GM21619 (cell line): ENCODE measurements at regions not wholly inside any gene's neighbourhood (a gene's known extent, or its start where the extent isn't known, plus 50 kb on each side); places are given as distances from the start of the nearest gene placed in this dataset.
"Not testable (repeated sequence)": the region's sequence is repeated elsewhere in the genome, so short reads cannot be mapped to it uniquely, and the experiment has no call there.

Experiments
- ATAC-seq: cut with Tn5 transposase; IDR thresholded peaks from one replicate; pipeline ENCODE4 v1.9.1; 2021; ENCODE audit not compliant: unreplicated experiment

DNA sequence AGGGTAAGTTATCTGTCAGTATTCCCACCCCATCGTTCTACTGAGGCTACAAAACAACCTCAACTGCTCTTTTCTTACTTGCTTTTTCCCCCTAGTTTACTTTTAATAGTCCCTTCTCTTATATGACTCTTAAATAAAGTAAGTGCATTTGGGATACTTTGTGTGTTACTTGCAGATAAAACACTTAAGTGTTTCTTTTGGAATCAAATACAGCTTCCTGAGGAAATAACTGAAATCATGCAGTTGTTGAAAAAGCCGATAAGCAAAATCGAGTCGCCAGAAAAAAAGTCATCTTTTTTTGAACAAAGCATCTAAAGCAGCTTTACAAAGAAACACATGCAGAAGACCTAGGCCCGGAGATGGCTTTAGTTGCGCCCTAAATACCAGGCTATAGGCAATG lies 53.5 kb upstream of the EPB41L4A start:
- ATAC-seq, result no peak

DNA sequence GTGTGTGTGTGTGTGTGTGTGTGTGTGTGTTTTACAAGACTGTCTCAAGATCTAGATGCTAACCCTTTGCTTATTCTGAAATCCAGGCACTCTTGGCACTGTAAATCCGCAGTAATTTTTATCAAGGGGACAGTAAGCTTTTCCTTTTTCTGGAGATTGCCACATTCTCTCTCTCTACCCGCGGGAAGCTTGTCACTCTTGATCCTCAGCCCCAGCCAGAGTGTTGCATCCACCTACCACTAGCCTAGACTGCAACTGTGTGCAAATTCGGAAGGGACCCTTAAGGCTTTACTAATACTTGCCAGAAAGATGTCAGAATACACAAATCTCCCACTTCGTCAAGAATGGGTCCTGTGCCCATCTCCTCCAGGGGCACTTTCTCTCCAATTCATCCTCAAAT lies 54.9 kb upstream of the EPB41L4A start:
- no peak for ATAC-seq

DNA sequence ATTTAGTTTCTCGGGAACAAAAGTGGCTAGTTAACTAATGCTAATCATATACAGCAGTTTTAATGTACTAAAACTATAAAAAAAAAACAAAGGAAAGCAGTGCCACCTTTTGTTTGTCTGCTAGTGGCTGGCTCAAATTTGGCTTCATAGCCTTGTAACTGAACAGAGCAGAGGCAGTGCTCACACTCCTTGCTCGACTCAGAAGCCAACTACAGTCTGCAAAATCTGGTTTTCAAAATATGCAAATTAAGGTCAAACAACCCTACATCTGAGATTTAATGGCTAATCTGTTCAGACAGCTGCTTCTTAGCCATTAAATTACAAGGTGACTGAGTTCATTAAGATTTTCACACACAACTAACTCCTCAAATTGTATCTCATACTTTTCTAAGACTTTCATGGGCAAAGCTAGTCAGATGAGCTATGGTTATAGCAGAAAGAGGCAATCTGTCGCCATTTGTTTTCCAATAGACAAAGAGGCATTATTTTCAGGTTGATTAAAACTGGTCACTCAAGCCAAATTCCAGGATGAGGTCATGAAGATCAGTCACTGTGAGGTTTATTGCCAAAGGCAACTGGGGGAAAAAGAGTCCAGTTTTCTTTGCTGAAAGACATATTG lies 56.8 kb upstream of the EPB41L4A start:
- ATAC-seq, result no peak

DNA sequence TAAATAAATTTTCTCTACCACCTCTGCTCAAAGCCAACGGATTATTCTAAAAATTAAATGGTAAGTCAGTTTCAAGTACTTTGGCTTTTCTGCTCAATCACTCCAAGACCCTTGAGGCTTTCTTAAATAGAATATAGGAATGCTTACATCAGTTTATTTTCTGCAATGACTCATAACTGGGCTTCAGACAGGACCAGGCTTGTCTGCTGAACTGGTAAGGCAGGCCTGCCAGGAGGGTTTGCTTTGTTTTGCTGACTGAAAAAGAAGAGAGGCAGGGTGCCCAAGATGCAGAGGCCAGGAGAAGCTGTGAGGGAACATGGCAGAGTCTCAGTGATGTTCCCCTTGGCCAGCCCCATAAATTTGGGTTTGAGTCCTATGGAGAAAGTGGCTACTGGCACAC lies 60.3 kb upstream of the EPB41L4A start:
- ATAC-seq, result no peak

DNA sequence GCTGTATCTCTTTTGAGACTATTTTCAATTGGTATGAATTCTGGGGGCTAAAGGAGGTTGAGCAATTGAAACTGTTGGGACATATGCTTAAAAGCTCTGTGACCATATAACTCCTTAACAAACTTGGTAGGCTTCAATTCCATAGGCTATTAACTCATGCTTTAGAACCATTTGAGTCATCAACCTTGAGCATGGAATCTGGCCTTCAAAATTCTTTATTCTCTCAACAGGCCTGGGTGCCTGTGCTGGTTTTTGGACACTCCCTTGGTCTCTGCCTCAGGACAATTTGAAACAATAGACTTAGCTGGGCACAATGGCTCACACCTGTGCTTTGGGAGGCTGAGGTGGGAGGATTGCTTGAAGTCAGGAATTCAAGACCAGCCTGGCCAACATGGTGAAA lies 61.4 kb upstream of the EPB41L4A start:
- ATAC-seq, result no peak

DNA sequence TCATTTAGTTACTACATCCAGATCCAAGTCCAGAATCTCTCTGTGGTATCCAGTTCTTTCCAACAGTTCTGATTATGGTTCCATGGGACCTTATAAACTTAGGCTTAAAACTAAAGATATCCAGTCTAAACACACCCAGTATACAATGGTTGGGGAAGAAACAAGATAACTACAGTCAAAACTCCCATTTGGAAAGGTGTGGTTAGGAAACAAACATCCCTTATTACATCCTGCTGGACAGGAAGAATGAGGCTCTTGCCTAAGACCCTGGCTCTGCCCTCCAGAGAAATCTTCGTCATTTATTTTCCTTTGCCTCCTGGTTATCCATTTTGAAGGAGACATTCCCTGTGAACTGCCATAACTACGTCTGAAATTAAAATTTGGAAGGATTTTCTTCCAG lies 64.6 kb upstream of the EPB41L4A start:
- ATAC-seq, result no peak

DNA sequence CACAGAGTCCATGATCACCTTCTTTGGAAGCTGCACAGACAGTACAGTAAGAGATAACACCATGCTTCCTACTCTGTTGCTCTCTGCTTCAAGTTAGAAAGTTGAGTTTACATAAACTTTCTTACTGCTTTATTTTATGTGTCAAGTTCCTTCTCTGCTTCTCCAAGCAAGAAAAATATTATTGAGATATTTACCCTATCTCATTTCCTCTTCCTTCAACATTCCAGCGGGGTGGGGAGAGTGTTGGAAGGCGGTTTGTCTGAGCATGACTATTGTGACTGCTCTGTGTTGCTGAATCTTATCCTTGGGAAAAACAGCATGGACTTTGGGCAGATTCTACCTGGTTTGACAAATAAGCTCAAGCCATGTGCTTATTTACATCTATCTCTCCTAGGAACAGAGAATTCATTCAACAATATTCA lies 66.9 kb upstream of the EPB41L4A start:
- ATAC-seq, result no peak

DNA sequence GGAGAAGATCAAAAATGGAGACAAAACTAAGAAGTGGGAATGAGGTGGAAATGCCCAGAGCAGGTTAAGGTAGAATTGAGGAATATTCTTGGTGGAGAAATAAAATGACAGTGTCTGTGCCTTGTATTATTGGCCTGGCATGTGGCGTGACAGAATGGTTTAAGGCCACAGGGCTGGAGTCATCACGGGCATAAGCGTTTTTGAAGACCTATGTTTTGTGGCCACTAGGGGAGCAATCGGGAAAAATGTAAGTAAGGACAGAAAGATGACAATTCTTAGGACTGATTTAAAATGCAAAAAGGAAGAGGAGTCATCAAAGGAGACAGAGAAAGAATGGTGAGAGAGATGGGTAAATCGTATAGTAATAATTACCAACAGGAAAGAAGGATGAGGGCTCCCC lies 72.2 kb upstream of the EPB41L4A start:
- no peak for ATAC-seq

DNA sequence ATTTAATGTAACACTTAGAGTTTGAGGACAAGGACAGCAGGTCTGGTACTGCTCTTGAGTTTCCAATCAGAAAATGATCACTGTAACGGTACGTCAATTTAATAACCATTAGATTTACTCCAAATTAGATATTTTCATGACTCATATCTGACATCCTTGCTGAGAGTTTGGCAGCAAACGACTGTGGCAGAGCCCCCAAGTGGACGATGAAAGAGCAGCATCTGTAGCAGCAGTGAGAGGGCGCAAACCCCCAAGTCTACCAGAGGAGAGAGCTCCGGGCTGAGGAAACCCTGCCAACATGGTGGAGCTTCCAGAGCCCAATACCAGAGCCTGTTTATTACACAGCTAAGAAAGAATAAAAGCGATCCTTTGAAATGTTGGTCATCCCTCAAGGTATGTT lies 73.2 kb upstream of the EPB41L4A start:
- ATAC-seq, result peak; percentile 99

DNA sequence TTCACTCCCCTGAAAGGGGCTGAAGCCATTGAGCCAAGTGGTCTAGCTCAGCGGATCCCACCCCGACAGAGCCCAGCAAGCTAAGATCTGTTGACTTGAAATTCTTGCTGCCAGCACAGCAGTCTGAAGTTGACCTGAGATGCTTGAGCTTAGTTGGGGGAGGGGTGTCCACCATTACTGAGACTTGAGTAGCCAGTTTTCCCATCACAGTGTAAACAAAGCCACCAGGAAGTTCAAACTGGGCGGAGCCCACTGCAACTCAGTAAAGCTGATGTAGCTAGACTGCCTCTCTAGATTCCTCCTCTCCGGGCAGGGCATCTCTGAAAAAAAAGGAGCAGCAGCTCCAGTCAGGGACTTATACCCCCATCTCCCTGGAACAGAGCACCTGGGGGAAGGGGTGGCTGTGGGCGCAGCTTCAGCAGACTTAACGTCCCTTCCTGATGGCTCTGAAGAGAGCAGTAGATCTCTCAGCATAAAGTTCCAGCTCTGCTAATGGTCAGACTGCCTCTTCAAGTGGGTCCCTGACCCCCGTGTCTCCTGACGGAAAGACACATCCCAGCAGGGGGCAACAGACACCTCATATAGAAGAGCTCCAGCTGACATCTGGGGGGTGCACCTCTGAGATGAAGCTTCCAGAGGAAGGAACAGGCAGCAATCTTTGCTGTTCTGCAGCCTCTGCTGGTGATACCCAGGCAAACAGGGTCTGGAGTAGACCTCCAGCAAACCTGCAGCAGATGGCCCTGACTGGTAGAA lies 84.8 kb upstream of the EPB41L4A start:
- ATAC-seq, result not testable (repeated sequence)

DNA sequence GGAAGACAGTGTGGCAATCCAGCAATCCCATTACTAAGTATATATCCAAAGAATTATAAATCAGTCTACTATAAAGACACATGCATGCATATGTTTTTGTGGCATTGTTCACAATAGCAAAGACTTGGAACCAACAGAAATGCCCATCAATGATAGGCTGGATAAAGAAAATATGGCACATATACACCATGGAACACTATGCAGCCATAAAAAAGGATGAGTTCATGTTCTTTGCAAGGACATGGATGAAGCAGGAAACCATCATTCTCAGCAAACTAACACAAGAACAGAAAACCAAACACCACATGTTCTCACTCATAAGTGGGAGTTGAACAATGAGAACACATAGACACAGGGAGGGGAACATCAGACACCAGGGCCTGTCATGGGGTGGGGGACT lies 90.0 kb upstream of the EPB41L4A start:
- ATAC-seq, result not testable (repeated sequence)

DNA sequence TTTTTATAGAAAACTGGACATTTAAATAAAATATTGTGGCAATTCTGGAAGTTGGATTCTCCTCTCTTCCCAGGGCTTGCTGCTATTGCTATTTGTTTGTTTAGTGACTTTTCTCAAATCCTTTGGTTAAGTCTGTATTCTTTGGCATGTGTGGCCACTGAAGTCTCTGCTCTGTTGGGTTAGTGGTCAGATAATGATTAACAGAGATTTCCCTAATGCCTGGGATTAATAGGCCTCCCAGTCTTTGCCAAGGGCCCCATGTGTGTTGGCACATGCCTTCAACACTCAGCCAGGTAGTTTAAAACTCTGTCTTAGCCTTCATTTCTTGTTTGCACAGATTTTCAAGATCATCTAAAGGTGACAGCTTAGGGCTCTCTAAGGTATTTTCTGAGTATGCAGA lies 92.8 kb upstream of the EPB41L4A start:
- ATAC-seq, result no peak

DNA sequence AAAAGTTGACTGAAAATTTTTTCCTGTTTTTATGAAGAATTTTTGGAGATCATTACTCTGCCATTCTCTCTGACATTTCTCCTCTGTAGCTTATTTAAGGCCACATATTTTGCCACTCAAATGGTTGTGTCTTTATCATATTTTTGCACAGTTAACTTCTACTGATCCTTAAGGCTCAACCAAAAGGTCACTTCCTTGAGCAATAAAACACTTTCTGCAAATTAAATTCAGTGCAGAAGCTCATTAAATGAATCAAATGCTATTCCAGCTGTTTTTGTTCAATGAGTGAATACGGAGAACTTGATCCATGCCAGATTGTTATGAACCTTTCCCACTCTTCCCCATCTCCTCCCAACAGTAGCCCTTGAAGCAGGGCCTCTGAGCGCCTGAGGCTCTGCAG lies 93.8 kb upstream of the EPB41L4A start:
- ATAC-seq, result no peak

DNA sequence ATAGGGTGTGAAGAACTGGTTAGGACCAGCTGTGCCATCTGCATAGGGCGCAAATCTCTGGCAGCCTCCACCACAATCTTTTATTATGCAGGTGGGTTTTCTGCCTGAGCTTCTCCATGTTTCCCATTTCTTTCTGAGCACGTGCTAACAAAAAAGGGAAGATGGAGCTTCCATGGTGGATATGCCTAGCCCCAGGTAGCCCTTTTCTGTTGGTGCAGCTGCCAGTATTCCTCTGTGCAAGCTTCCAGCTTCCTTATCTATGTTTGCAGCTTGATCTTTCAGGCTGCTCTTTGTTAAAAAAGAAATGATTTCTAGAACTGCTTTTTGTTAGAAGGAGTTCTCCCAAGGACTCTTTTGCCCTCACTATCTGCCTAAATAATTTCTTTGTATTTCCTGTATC lies 95.0 kb upstream of the EPB41L4A start:
- ATAC-seq, result no peak

DNA sequence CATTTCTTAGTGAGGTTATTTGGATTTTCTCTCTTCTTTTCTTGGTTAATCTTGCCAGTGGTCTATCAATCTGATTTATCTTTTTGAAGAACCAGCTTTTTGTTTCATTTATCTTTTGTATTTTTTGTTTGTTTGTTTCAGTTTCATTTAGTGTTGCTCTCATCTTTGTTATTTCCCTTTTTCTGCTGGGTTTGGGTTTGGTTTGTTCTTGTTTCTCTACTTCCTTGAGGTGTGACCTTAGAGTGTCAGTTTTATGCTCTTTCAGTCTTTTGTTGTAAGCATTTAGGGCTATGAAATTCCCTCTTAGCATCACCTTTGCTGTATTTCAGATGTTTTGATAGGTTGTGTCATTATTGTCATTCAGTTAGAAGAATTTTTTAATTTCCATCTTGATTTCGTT lies 101.4 kb upstream of the EPB41L4A start:
- not testable (repeated sequence) for ATAC-seq

DNA sequence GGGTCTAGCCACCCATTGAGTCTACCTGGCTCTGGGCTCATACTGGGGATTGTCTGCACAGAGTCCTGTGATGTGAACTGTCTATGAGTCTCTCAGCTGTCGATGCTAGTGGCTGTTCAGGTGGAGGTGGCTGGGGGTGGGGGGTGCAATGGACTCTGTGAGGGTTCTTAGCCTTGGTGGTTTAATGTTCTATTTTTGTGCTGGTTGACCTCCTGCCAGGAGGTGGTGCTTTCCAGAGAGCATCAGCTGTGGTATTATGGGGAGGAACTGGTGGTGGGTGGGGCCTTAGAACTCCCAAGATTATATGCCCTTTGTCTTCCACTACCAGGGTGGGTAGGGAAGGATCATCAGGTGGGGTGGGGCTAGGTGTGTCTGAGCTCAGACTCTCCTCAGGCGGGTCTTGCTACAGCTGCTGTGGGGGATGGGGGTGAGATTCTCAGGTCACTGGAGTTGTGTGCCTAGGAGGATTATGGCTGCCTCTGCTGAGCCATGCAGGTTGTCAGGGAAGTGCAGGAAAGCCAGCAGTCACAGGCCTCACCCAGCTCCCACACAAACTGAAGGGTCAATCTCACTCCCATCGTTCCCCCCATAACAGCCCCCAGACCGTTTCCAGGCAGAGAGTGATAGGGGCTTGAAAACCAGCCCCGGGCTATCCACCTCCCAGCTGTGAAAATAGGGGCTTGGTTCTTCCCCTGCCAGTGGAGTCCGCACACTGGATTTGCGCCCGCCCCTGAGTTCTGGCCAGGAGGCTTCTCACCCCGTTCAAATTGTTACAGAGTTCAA lies 104.0 kb upstream of the EPB41L4A start:
- peak; percentile 57 for ATAC-seq

DNA sequence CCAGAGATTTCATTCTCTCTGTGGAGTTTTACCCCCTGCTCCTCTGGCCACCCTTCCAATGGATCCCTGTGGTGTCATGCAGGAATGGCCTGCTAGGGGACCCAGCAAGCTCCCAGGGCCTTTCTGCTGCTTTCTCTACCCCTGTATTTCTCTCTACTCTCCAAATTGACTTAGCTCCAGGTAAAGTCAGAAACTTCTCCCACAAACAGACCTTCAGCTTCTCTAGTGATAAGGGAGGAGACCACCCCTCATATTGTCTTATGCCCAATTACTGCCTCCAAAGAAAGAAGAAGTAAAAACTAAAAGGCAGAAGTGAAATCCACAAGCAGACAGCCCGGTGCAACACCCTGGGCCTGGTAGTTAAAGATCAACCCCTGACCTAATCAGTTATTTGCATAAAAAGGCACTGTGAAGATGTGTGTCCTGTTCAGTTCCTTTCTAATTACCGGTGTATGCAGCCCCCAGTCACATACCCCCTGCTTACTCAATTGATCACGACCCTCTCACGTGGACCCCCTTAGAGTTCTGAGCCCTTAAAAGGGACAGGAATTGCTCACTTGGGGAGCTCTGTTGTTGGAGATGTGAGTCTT lies 104.7 kb upstream of the EPB41L4A start:
- ATAC-seq, result peak; percentile 64

DNA sequence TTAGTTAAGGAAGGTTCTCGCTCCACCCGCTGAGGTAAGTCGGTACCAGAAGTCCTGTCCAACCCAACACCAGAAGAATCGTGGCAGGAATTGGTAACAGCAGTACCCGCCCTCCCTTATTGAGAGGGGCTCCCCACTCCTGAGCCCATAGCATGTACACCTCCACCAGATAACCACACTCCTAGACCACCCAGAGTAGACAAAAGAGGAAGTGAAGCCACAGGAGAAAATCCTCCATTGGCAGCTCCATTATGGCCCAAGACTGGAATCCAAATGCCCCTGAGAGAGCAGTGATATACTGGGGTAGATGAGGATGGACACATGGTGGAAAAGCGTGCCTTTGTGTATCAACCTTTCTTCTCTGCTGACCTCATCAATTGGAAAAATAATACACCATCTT lies 106.1 kb upstream of the EPB41L4A start:
- ATAC-seq, result no peak

DNA sequence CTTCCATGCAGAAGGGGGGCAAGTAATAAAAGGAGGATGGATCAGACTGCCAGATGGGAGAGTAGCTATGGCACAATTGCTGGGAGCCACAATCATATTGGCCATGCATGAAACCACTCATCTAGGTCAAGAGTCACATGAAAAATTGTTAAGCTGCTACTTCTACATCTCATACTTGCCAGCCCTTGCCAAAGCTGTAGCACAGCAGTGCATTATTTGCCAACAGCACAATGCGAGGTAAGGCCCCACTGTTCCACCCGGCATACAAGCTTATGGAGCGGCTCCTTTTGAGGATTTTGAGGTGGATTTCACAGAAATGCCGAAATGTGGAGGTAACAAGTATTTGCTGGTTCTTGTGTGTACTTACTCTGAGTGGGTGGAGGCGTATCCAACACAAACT lies 109.9 kb upstream of the EPB41L4A start:
- ATAC-seq, result no peak

DNA sequence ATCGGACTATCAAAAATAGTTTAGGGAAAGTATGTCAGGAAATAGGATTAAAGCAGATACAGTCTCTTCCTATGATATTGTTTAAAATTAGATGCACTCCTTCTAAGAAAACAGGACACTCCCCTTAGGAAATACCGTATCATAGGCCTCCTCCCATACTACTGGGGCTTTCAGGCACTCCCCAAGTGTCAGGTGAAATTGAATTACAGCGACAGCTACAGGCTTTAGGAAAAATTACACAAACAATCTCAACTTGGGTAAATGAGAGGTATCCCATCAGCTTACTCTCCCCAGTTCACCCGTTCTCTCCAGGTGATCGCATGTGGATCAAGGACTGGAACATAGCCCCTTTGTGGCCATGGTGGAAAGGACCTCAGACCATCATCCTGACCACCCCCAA lies 110.4 kb upstream of the EPB41L4A start:
- ATAC-seq, result no peak

DNA sequence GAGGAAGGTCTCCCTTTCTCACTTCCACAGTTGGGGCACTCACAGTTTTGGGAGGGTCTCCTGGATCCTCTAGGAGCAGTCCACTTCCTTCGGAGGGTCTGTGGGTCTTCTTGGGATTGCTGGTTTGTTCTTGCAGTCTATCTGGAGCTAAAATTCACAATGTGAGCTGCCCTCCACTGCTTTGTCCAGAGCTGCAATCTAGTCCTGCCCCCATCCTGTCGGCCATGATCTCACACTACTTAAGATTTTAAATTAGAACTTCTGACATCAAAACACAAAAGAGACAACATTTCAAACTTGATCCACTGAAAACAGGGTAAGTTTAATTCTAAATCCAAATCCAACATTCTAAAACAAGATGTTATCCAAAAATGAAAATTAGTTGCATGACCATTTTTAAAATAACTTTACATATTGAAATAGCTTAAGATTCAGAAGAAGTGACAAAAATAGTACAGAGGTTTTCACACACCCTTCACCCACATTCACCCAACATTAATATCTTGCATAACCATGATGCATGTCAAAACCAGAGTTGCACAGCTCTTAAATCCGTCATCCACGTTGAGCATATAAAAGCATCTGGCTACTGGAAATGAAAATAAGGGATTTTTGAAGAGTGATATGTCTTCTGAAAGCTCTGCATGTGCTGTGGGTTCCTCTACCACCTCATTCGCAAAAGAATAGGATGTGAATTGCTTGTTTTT lies 113.7 kb upstream of the EPB41L4A start:
- no peak for ATAC-seq
